GM12878 (cell line): ENCODE measurements at regions not wholly inside any gene's neighbourhood (a gene's known extent, or its start where the extent isn't known, plus 50 kb on each side); places are given as distances from the start of the nearest gene placed in this dataset.
"Not testable (repeated sequence)": the region's sequence is repeated elsewhere in the genome, so short reads cannot be mapped to it uniquely, and the experiment has no call there.

Source experiments
- BHLHE40 ChIP-seq, 2 experiments: fragments of 450-650 bp in 1 of 2; IDR thresholded peaks; 2 replicates each; pipeline ENCODE4 v1.6.1; 2011 to 2017; ENCODE audit warnings: low read depth in 2 of 2, borderline replicate concordance in 1 of 2, improper control_type of control experiment in 1 of 2, low read length in 1 of 2, mild to moderate bottlenecking in 1 of 2
- CEBPB ChIP-seq, 2 experiments: fragments of 150-350 bp in 1 of 2; IDR thresholded peaks; 2 replicates each; pipeline ENCODE4 v1.6.1; 2012 to 2014; ENCODE audit warnings: low read depth in 2 of 2, low read length in 2 of 2, borderline replicate concordance in 1 of 2, inconsistent platforms in 1 of 2
- CREM ChIP-seq: IDR thresholded peaks from 2 replicates; pipeline ENCODE4 v1.6.1; 2014; ENCODE audit warnings: antibody characterized with exemption, low read depth
- CTCF ChIP-seq, 3 experiments: IDR thresholded peaks in 2 of 3; conservative IDR thresholded peaks in 1 of 3; 2 replicates each; pipeline ENCODE4 v1.5.1; 2011; ENCODE audit warnings: low read depth in 3 of 3, low read length in 3 of 3, mild to moderate bottlenecking in 3 of 3, control low read depth in 2 of 3, moderate library complexity in 2 of 3, inconsistent platforms in 1 of 3, mixed read lengths in 1 of 3; ENCODE audit not compliant: control insufficient read depth in 2 of 3, insufficient read depth in 1 of 3; ENCODE audit errors: extremely low read depth in 1 of 3
- GABPA ChIP-seq: IDR thresholded peaks from 2 replicates; pipeline ENCODE4 v1.6.1; 2014; ENCODE audit warnings: antibody characterized with exemption, low read depth, mild to moderate bottlenecking, inconsistent platforms
- HCFC1 ChIP-seq: fragments of 150-350 bp; IDR thresholded peaks from 2 replicates; pipeline ENCODE4 v1.6.1; 2014; ENCODE audit warnings: low read length
- MXI1 ChIP-seq: fragments of 150-350 bp; IDR thresholded peaks from 2 replicates; pipeline ENCODE4 v1.6.1; 2011; ENCODE audit warnings: low read depth, mild to moderate bottlenecking, inconsistent platforms, low read length, improper control_type of control experiment
- POLR2A ChIP-seq: IDR thresholded peaks from 2 replicates; pipeline ENCODE4 v1.6.1; 2011; ENCODE audit warnings: low read depth, mild to moderate bottlenecking, low read length
- SMC3 ChIP-seq: IDR thresholded peaks from 2 replicates; pipeline ENCODE4 v1.6.1; 2011; ENCODE audit warnings: low read length, improper control_type of control experiment, borderline replicate concordance

GRCh38 chr15:44835082-44835481 is 98.8 kb downstream of the TRIM69 start:
- TF ChIP-seq POLR2A; CEBPB (IDR thresholded peaks at IDR 0.05; ENCODE audit: borderline replicate concordance in 1 of 2, low read depth in 2 of 2, low read length in 2 of 2); CREM; CTCF (IDR thresholded peaks at IDR 0.05 in 2 of 3, conservative IDR thresholded peaks at IDR 0.05 in 1 of 3; ENCODE audit: control insufficient read depth in 2 of 3, extremely low read depth in 1 of 3, insufficient read depth in 1 of 3, low read depth in 3 of 3, low read length in 3 of 3); BHLHE40 (IDR thresholded peaks at IDR 0.05; ENCODE audit: borderline replicate concordance in 1 of 2, low read depth in 2 of 2, low read length in 1 of 2); SMC3; MXI1; HCFC1; GABPA: not testable (repeated sequence)
